ENCODE measurements at regions not wholly inside any gene's neighbourhood (a gene's known extent, or its start where the extent isn't known, plus 50 kb on each side); places are given as distances from the start of the nearest gene placed in this dataset.

DNA sequence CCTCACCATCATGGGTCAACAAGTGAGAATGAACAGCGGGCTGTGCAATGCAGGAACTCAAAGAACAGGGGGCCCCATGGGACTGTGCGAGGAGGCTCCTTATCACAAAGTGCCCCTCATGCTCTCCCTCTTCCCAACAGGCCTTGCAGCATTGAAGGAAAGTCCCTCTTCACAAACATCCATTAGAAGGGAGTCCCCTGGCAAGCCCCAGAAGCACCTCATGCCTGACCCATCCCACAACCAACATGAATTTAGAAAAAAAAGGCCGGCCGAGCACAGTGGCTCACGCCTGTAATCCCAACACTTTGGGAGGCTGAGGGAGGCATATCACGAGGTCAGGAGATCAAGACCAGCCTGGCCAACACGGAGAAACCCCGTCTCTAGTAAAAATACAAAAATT lies 122.6 kb upstream of the FSTL4 start:
- no peak for TF ChIP-seq EZH2 (IDR thresholded peaks at IDR 0.05; ENCODE audit: low read length)
- TF ChIP-seq, protein P1, sequence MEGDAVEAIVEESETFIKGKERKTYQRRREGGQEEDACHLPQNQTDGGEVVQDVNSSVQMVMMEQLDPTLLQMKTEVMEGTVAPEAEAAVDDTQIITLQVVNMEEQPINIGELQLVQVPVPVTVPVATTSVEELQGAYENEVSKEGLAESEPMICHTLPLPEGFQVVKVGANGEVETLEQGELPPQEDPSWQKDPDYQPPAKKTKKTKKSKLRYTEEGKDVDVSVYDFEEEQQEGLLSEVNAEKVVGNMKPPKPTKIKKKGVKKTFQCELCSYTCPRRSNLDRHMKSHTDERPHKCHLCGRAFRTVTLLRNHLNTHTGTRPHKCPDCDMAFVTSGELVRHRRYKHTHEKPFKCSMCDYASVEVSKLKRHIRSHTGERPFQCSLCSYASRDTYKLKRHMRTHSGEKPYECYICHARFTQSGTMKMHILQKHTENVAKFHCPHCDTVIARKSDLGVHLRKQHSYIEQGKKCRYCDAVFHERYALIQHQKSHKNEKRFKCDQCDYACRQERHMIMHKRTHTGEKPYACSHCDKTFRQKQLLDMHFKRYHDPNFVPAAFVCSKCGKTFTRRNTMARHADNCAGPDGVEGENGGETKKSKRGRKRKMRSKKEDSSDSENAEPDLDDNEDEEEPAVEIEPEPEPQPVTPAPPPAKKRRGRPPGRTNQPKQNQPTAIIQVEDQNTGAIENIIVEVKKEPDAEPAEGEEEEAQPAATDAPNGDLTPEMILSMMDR (optimal IDR thresholded peaks at IDR 0.05 in 1 of 3, IDR thresholded peaks at IDR 0.05 in 1 of 3, conservative IDR thresholded peaks at IDR 0.05 in 1 of 3; ENCODE audit: extremely low read depth in 1 of 3, insufficient read depth in 2 of 3, low read length in 3 of 3), result no peak
